ENCODE measurements at regions not wholly inside any gene's neighbourhood (a gene's known extent, or its start where the extent isn't known, plus 50 kb on each side); places are given as distances from the start of the nearest gene placed in this dataset.
"Not testable (repeated sequence)": the region's sequence is repeated elsewhere in the genome, so short reads cannot be mapped to it uniquely, and the experiment has no call there.

GRCh38 chr5:87198010-87198409, 69.7 kb upstream of the RASA1 start:
- Histone ChIP-seq H3K9me3 (ENCODE audit: control insufficient read depth in 2 of 2, insufficient read depth in 1 of 2, low read length in 1 of 2) (no peaks in the 10 kb centered on the region), H3K27ac (ENCODE audit: low read depth in 1 of 2, low read length in 1 of 2) (no peak overlapping the region), H3K4me1 (ENCODE audit: control insufficient read depth in 2 of 2, insufficient read depth in 2 of 2, low read length in 2 of 2) (no peaks in the 10 kb centered on the region), H3K4me3 (ENCODE audit: low read length in 2 of 2) (no peak overlapping the region), H3K36me3 (ENCODE audit: control insufficient read depth in 2 of 2, insufficient read depth in 2 of 2, low read length in 1 of 2) (no peaks in the 10 kb centered on the region), H3K27me3 (ENCODE audit: control insufficient read depth in 2 of 2, insufficient read depth in 1 of 2, low read length in 1 of 2) (no peaks in the 10 kb centered on the region)
- no peak for DNase-seq (ENCODE audit: low read depth in 6 of 9, low spot score in 9 of 9)
- 99% methylated on average over 5 of the region's 5 CpGs for WGBS

GRCh38 chr5:87199246-87199645, 68.4 kb upstream of the RASA1 start:
- H3K4me1 ChIP-seq (ENCODE audit: control insufficient read depth in 2 of 2, insufficient read depth in 2 of 2, low read length in 2 of 2); H3K27ac ChIP-seq (ENCODE audit: low read depth in 1 of 2, low read length in 1 of 2); H3K9me3 ChIP-seq (ENCODE audit: control insufficient read depth in 2 of 2, insufficient read depth in 1 of 2, low read length in 1 of 2); H3K27me3 ChIP-seq (ENCODE audit: control insufficient read depth in 2 of 2, insufficient read depth in 1 of 2, low read length in 1 of 2); H3K36me3 ChIP-seq (ENCODE audit: control insufficient read depth in 2 of 2, insufficient read depth in 2 of 2, low read length in 1 of 2); H3K4me3 ChIP-seq (ENCODE audit: low read length in 2 of 2); DNase-seq (ENCODE audit: low read depth in 6 of 9, low spot score in 9 of 9): not testable (repeated sequence)
- WGBS: 97% methylated on average over 1 of the region's 1 CpG

GRCh38 chr5:87199704-87200103, 68.0 kb upstream of the RASA1 start:
- not testable (repeated sequence) for H3K27ac ChIP-seq (ENCODE audit: low read depth in 1 of 2, low read length in 1 of 2); DNase-seq (ENCODE audit: low read depth in 6 of 9, low spot score in 9 of 9); H3K36me3 ChIP-seq (ENCODE audit: control insufficient read depth in 2 of 2, insufficient read depth in 2 of 2, low read length in 1 of 2); H3K4me3 ChIP-seq (ENCODE audit: low read length in 2 of 2); H3K9me3 ChIP-seq (ENCODE audit: control insufficient read depth in 2 of 2, insufficient read depth in 1 of 2, low read length in 1 of 2); H3K27me3 ChIP-seq (ENCODE audit: control insufficient read depth in 2 of 2, insufficient read depth in 1 of 2, low read length in 1 of 2); H3K4me1 ChIP-seq (ENCODE audit: control insufficient read depth in 2 of 2, insufficient read depth in 2 of 2, low read length in 2 of 2)
- 90% methylated on average over 2 of the region's 2 CpGs for WGBS

GRCh38 chr5:87210076-87210475, 57.6 kb upstream of the RASA1 start:
- no peak for DNase-seq (ENCODE audit: low read depth in 6 of 9, low spot score in 9 of 9)
- H3K4me1 ChIP-seq (ENCODE audit: control insufficient read depth in 2 of 2, insufficient read depth in 2 of 2, low read length in 2 of 2): no peaks in the 10 kb centered on the region
- H3K27me3 ChIP-seq (ENCODE audit: control insufficient read depth in 2 of 2, insufficient read depth in 1 of 2, low read length in 1 of 2): no peaks in the 10 kb centered on the region
- no peaks in the 10 kb centered on the region for H3K9me3 ChIP-seq (ENCODE audit: control insufficient read depth in 2 of 2, insufficient read depth in 1 of 2, low read length in 1 of 2)
- no peak overlapping the region for H3K4me3 ChIP-seq (ENCODE audit: low read length in 2 of 2)
- H3K36me3 ChIP-seq (ENCODE audit: control insufficient read depth in 2 of 2, insufficient read depth in 2 of 2, low read length in 1 of 2): no peaks in the 10 kb centered on the region
- H3K27ac ChIP-seq (ENCODE audit: low read depth in 1 of 2, low read length in 1 of 2): no peak overlapping the region
- WGBS: 96% methylated on average over 1 of the region's 1 CpG

GRCh38 chr5:87210743-87211142, 56.9 kb upstream of the RASA1 start:
- H3K36me3 ChIP-seq (ENCODE audit: control insufficient read depth in 2 of 2, insufficient read depth in 2 of 2, low read length in 1 of 2): no peaks in the 10 kb centered on the region
- DNase-seq (ENCODE audit: low read depth in 6 of 9, low spot score in 9 of 9): no peak
- no peaks in the 10 kb centered on the region for H3K4me1 ChIP-seq (ENCODE audit: control insufficient read depth in 2 of 2, insufficient read depth in 2 of 2, low read length in 2 of 2)
- H3K27ac ChIP-seq (ENCODE audit: low read depth in 1 of 2, low read length in 1 of 2): no peak overlapping the region
- 89% methylated on average over 2 of the region's 2 CpGs for WGBS
- H3K27me3 ChIP-seq (ENCODE audit: control insufficient read depth in 2 of 2, insufficient read depth in 1 of 2, low read length in 1 of 2): no peaks in the 10 kb centered on the region
- H3K4me3 ChIP-seq (ENCODE audit: low read length in 2 of 2): no peak overlapping the region
- no peaks in the 10 kb centered on the region for H3K9me3 ChIP-seq (ENCODE audit: control insufficient read depth in 2 of 2, insufficient read depth in 1 of 2, low read length in 1 of 2)

- H3K4me1 ChIP-seq (ENCODE audit: control insufficient read depth in 2 of 2, insufficient read depth in 2 of 2, low read length in 2 of 2): no peaks in the 10 kb centered on the region
- H3K27me3 ChIP-seq (ENCODE audit: control insufficient read depth in 2 of 2, insufficient read depth in 1 of 2, low read length in 1 of 2): no peaks in the 10 kb centered on the region
- H3K27ac ChIP-seq (ENCODE audit: low read depth in 1 of 2, low read length in 1 of 2): no peak overlapping the region
- no peak for DNase-seq (ENCODE audit: low read depth in 6 of 9, low spot score in 9 of 9)
- H3K9me3 ChIP-seq (ENCODE audit: control insufficient read depth in 2 of 2, insufficient read depth in 1 of 2, low read length in 1 of 2): no peaks in the 10 kb centered on the region
- no peak overlapping the region for H3K4me3 ChIP-seq (ENCODE audit: low read length in 2 of 2)
- no peaks in the 10 kb centered on the region for H3K36me3 ChIP-seq (ENCODE audit: control insufficient read depth in 2 of 2, insufficient read depth in 2 of 2, low read length in 1 of 2)
- WGBS: 83% methylated on average over 1 of the region's 1 CpG
Observed at GRCh38 chr5:87211676-87212075, 56.0 kb upstream of the RASA1 start.

- not testable (repeated sequence) for H3K27me3 ChIP-seq (ENCODE audit: control insufficient read depth in 2 of 2, insufficient read depth in 1 of 2, low read length in 1 of 2); H3K4me3 ChIP-seq (ENCODE audit: low read length in 2 of 2)
Observed at GRCh38 chr5:87212183-87212582, 55.5 kb upstream of the RASA1 start.

GRCh38 chr5:87217480-87217879, 50.2 kb upstream of the RASA1 start:
- H3K36me3 ChIP-seq (ENCODE audit: control insufficient read depth in 2 of 2, insufficient read depth in 2 of 2, low read length in 1 of 2); H3K9me3 ChIP-seq (ENCODE audit: control insufficient read depth in 2 of 2, insufficient read depth in 1 of 2, low read length in 1 of 2); H3K4me1 ChIP-seq (ENCODE audit: control insufficient read depth in 2 of 2, insufficient read depth in 2 of 2, low read length in 2 of 2); H3K27me3 ChIP-seq (ENCODE audit: control insufficient read depth in 2 of 2, insufficient read depth in 1 of 2, low read length in 1 of 2); H3K27ac ChIP-seq (ENCODE audit: low read depth in 1 of 2, low read length in 1 of 2); DNase-seq (ENCODE audit: low read depth in 6 of 9, low spot score in 9 of 9); H3K4me3 ChIP-seq (ENCODE audit: low read length in 2 of 2): not testable (repeated sequence)
- WGBS: 92% methylated on average over 4 of the region's 4 CpGs

More at GRCh38 chr5:87212183-87212582, 55.5 kb upstream of the RASA1 start:
- H3K36me3 ChIP-seq (ENCODE audit: control insufficient read depth in 2 of 2, insufficient read depth in 2 of 2, low read length in 1 of 2); H3K27ac ChIP-seq (ENCODE audit: low read depth in 1 of 2, low read length in 1 of 2); DNase-seq (ENCODE audit: low read depth in 6 of 9, low spot score in 9 of 9); H3K9me3 ChIP-seq (ENCODE audit: control insufficient read depth in 2 of 2, insufficient read depth in 1 of 2, low read length in 1 of 2); H3K4me1 ChIP-seq (ENCODE audit: control insufficient read depth in 2 of 2, insufficient read depth in 2 of 2, low read length in 2 of 2): not testable (repeated sequence)
- 70% methylated on average over 2 of the region's 2 CpGs for WGBS

Measured in thymus (tissue), 11 donors.